GM21737 (cell line): ENCODE measurements at regions not wholly inside any gene's neighbourhood (a gene's known extent, or its start where the extent isn't known, plus 50 kb on each side); places are given as distances from the start of the nearest gene placed in this dataset.
"Not testable (repeated sequence)": the region's sequence is repeated elsewhere in the genome, so short reads cannot be mapped to it uniquely, and the experiment has no call there.

Experiments used
- ATAC-seq: cut with Tn5 transposase; IDR thresholded peaks from one replicate; pipeline ENCODE4 v1.9.1; 2021; ENCODE audit warnings: mild to moderate bottlenecking, moderate library complexity; ENCODE audit not compliant: unreplicated experiment

GRCh38 chr13:31515427-31515826 is 223.9 kb upstream of the RXFP2 start:
- no peak for ATAC-seq

GRCh38 chr13:31517599-31517998 is 221.7 kb upstream of the RXFP2 start:
- ATAC-seq: no peak

- ATAC-seq: no peak
Measured at GRCh38 chr13:31518645-31519044, 220.7 kb upstream of the RXFP2 start.

GRCh38 chr13:31521435-31521834 is 217.9 kb upstream of the RXFP2 start:
- no peak for ATAC-seq

GRCh38 chr13:31522396-31522795 is 216.9 kb upstream of the RXFP2 start:
- ATAC-seq: no peak

- ATAC-seq: no peak
Measured at GRCh38 chr13:31528176-31528575, 211.2 kb upstream of the RXFP2 start.

- ATAC-seq: no peak
Measured at GRCh38 chr13:31528758-31529157, 210.6 kb upstream of the RXFP2 start.

GRCh38 chr13:31530922-31531321 is 208.4 kb upstream of the RXFP2 start:
- ATAC-seq: no peak

- no peak for ATAC-seq
Measured at GRCh38 chr13:31537052-31537451, 202.3 kb upstream of the RXFP2 start.

GRCh38 chr13:31538067-31539042 is 201.0 kb upstream of the RXFP2 start:
- no peak for ATAC-seq

- no peak for ATAC-seq
Measured at GRCh38 chr13:31540281-31540680, 199.0 kb upstream of the RXFP2 start.

GRCh38 chr13:31543190-31543589 is 196.1 kb upstream of the RXFP2 start:
- ATAC-seq: no peak

- no peak for ATAC-seq
Measured at GRCh38 chr13:31545616-31546015, 193.7 kb upstream of the RXFP2 start.

GRCh38 chr13:31556376-31556775 is 182.9 kb upstream of the RXFP2 start:
- no peak for ATAC-seq

- not testable (repeated sequence) for ATAC-seq
Measured at GRCh38 chr13:31584221-31584620, 155.1 kb upstream of the RXFP2 start.

- ATAC-seq: no peak
Measured at GRCh38 chr13:31587698-31588266, 151.5 kb upstream of the RXFP2 start.

- ATAC-seq: no peak
Measured at GRCh38 chr13:31588316-31588715, 151.0 kb upstream of the RXFP2 start.

- ATAC-seq: no peak
Measured at GRCh38 chr13:31588893-31589292, 150.4 kb upstream of the RXFP2 start.

- ATAC-seq: no peak
Measured at GRCh38 chr13:31591642-31592233, 147.6 kb upstream of the RXFP2 start.

- ATAC-seq: no peak
Measured at GRCh38 chr13:31594056-31594455, 145.3 kb upstream of the RXFP2 start.

GRCh38 chr13:31595563-31595962 is 143.8 kb upstream of the RXFP2 start:
- no peak for ATAC-seq

GRCh38 chr13:31598990-31599389 is 140.3 kb upstream of the RXFP2 start:
- ATAC-seq: no peak
